C4-2B (cell line): ENCODE measurements at regions not wholly inside any gene's neighbourhood (a gene's known extent, or its start where the extent isn't known, plus 50 kb on each side); places are given as distances from the start of the nearest gene placed in this dataset.

ENCODE experiments used
- CTCF ChIP-seq: fragments of 450-650 bp; conservative IDR thresholded peaks from 2 replicates; pipeline ENCODE4 v1.5.1; 2017; ENCODE audit warnings: mild to moderate bottlenecking
- ZFX ChIP-seq: fragments of 450-650 bp; IDR thresholded peaks from 2 replicates; pipeline ENCODE4 v1.6.1; 2017

GRCh38 chr11:134509381-134510232 is 97.6 kb upstream of the B3GAT1 start:
- TF ChIP-seq CTCF (no peak), ZFX (no peak)
